RWPE1 (cell line): ENCODE measurements at regions not wholly inside any gene's neighbourhood (a gene's known extent, or its start where the extent isn't known, plus 50 kb on each side); places are given as distances from the start of the nearest gene placed in this dataset.

ENCODE experiments used
- CTCF ChIA-PET: fragments of 350-600 bp; sonication (Branson Sonifier 250); formaldehyde crosslinking; extraction: SDS; loops from one replicate; lab custom pipeline; 2021; lab: Yijun Ruan, JAX
- POLR2A ChIA-PET: fragments of 400-600 bp; formaldehyde crosslinking; extraction: SDS; loops from one replicate; lab custom pipeline; 2020; ENCODE audit warnings: antibody characterized with exemption; ENCODE audit not compliant: low non-redundant PET; lab: Yijun Ruan, JAX
- DNase-seq: peaks from one replicate; pipeline ENCODE4 v3.0.0; 2012; ENCODE audit warnings: low spot score
- H3K27ac ChIP-seq: fragments of 450-650 bp; 2 replicates; pipeline ENCODE4 v1.5.1; 2017
- CTCF ChIP-seq: fragments of 450-650 bp; conservative IDR thresholded peaks from 2 replicates; pipeline ENCODE4 v1.5.1; 2017; ENCODE audit warnings: low read depth, mild to moderate bottlenecking

- DNase-seq, result peak; percentile 4
- TF ChIP-seq CTCF, result no peak
- H3K27ac ChIP-seq, result no peak overlapping the region
- POLR2A ChIA-PET, result no interaction called here
- CTCF ChIA-PET, result no interaction called here
These were observed 438.2 kb downstream of the EPHA4 start for GRCh38 chr2:221133941-221134340.

- CTCF ChIA-PET, result interaction anchor here (0.7 kb wide), 1 partner anchor 38 kb away, joined by 6 read pairs; no protein-coding TSS in a partner anchor
- POLR2A ChIA-PET, result no interaction called here
- no peak overlapping the region for H3K27ac ChIP-seq
- DNase-seq, result no peak
- no peak for TF ChIP-seq CTCF
These were observed 437.4 kb downstream of the EPHA4 start for GRCh38 chr2:221134718-221135117.

GRCh38 chr2:221135699-221136098 is 436.4 kb downstream of the EPHA4 start:
- ChIA-PET POLR2A (no interaction called here), CTCF (no interaction called here)
- no peak for TF ChIP-seq CTCF
- no peak overlapping the region for H3K27ac ChIP-seq
- no peak for DNase-seq

- POLR2A ChIA-PET, result no interaction called here
- H3K27ac ChIP-seq, result no peak overlapping the region
- CTCF ChIA-PET, result no interaction called here
- no peak for TF ChIP-seq CTCF
- no peak for DNase-seq
These were observed 434.7 kb downstream of the EPHA4 start for GRCh38 chr2:221137385-221137784.

GRCh38 chr2:221142341-221142740 is 429.8 kb downstream of the EPHA4 start:
- H3K27ac ChIP-seq, result no peak overlapping the region
- TF ChIP-seq CTCF, result no peak
- CTCF ChIA-PET, result no interaction called here
- no peak for DNase-seq
- POLR2A ChIA-PET, result no interaction called here

- ChIA-PET CTCF (interaction anchor here (0.6 kb wide), 1 partner anchor 81 kb away, joined by 3 read pairs; no protein-coding TSS in a partner anchor), POLR2A (no interaction called here)
- no peak for TF ChIP-seq CTCF
- no peak for DNase-seq
- H3K27ac ChIP-seq, result no peak overlapping the region
These were observed 428.9 kb downstream of the EPHA4 start for GRCh38 chr2:221143231-221143630.

- ChIA-PET POLR2A (no interaction called here), CTCF (interaction anchor here (1.1 kb wide), 1 partner anchor 412 kb away, joined by 3 read pairs; no protein-coding TSS in a partner anchor)
- DNase-seq, result no peak
- no peak overlapping the region for H3K27ac ChIP-seq
- TF ChIP-seq CTCF, result no peak
These were observed 427.2 kb downstream of the EPHA4 start for GRCh38 chr2:221144909-221145308.
